ENCODE measurements at regions not wholly inside any gene's neighbourhood (a gene's known extent, or its start where the extent isn't known, plus 50 kb on each side); places are given as distances from the start of the nearest gene placed in this dataset.

GRCh38 chr11:11752679-11753078 lies 89.1 kb upstream of the USP47 start:
- TF ChIP-seq TAF1 (IDR thresholded peaks at IDR 0.05; ENCODE audit: borderline replicate concordance, low read depth, low read length) = no peak
- TF ChIP-seq REST (IDR thresholded peaks at IDR 0.05; ENCODE audit: low read depth, low read length) = no peak
- no peak for TF ChIP-seq RAD21 (IDR thresholded peaks at IDR 0.05; ENCODE audit: low read length)
- TF ChIP-seq MXI1 (IDR thresholded peaks at IDR 0.05; ENCODE audit: low read depth, low read length) = no peak
- no peak for TF ChIP-seq SIN3A (IDR thresholded peaks at IDR 0.05; ENCODE audit: borderline replicate concordance, low read depth, low read length)
- no peak for TF ChIP-seq GATA2 (CRISPR knock-in tag; IDR thresholded peaks at IDR 0.05)
- no peak for TF ChIP-seq CTCF (IDR thresholded peaks at IDR 0.05)
- no peak for TF ChIP-seq EP300 (IDR thresholded peaks at IDR 0.05; ENCODE audit: borderline replicate concordance in 1 of 2, low read depth in 1 of 2, low read length in 1 of 2)
- TF ChIP-seq PBX3 (IDR thresholded peaks at IDR 0.05) = no peak
- no peak for TF ChIP-seq EZH2phosphoT487 (IDR thresholded peaks at IDR 0.05; ENCODE audit: borderline replicate concordance, low read depth)
- no peak for TF ChIP-seq YY1 (IDR thresholded peaks at IDR 0.05; ENCODE audit: low read depth)
- no peak for TF ChIP-seq RFX5 (IDR thresholded peaks at IDR 0.05; ENCODE audit: low read length)

Measured in SK-N-SH (cell line).